Hepatocyte (in vitro differentiated cells): ENCODE measurements at regions not wholly inside any gene's neighbourhood (a gene's known extent, or its start where the extent isn't known, plus 50 kb on each side); places are given as distances from the start of the nearest gene placed in this dataset.

ENCODE experiments used
- DNase-seq: peaks from one replicate; pipeline ENCODE4 v3.0.0-alpha.2; 2016; ENCODE audit warnings: low spot score
- H2AFZ ChIP-seq: fragments of 200-600 bp; sonication (generic); 2 replicates; pipeline ENCODE4 v1.6.0; 2016; ENCODE audit warnings: antibody characterized with exemption, mild to moderate bottlenecking
- H3K27ac ChIP-seq: fragments of 200-600 bp; sonication (generic); 2 replicates; pipeline ENCODE4 v1.5.1; 2016; ENCODE audit warnings: mild to moderate bottlenecking
- H3K27me3 ChIP-seq: fragments of 200-600 bp; sonication (generic); 2 replicates; pipeline ENCODE4 v1.6.1; 2016
- H3K36me3 ChIP-seq: fragments of 200-600 bp; sonication (generic); replicated peaks from 2 replicates; pipeline ENCODE4 v1.5.1; 2016; ENCODE audit warnings: low read depth; ENCODE audit not compliant: insufficient read depth
- H3K4me1 ChIP-seq: fragments of 200-600 bp; sonication (generic); 2 replicates; pipeline ENCODE4 v1.5.1; 2016; ENCODE audit warnings: mild to moderate bottlenecking, moderate library complexity; ENCODE audit not compliant: insufficient read depth
- H3K4me2 ChIP-seq: fragments of 200-600 bp; sonication (generic); 2 replicates; pipeline ENCODE4 v1.6.0; 2016
- H3K4me3 ChIP-seq: fragments of 200-600 bp; sonication (generic); 2 replicates; pipeline ENCODE4 v1.5.1; 2016; ENCODE audit warnings: mild to moderate bottlenecking
- H3K79me2 ChIP-seq: fragments of 200-600 bp; sonication (generic); 2 replicates; pipeline ENCODE4 v1.6.0; 2017; ENCODE audit warnings: mild to moderate bottlenecking
- H3K9me2 ChIP-seq: fragments of 200-600 bp; sonication (generic); replicated peaks from 2 replicates; pipeline ENCODE4 v1.6.0; 2017; ENCODE audit warnings: mild to moderate bottlenecking; ENCODE audit not compliant: insufficient read depth
- H3K9me3 ChIP-seq: fragments of 200-600 bp; sonication (generic); 2 replicates; pipeline ENCODE4 v1.5.1; 2016; ENCODE audit warnings: low read depth, mild to moderate bottlenecking
- H4K20me1 ChIP-seq: fragments of 200-600 bp; sonication (generic); 2 replicates; pipeline ENCODE4 v1.6.0; 2016; ENCODE audit warnings: mild to moderate bottlenecking; ENCODE audit not compliant: insufficient read depth, poor library complexity, severe bottlenecking
- EZH2 ChIP-seq: fragments of 200-600 bp; sonication (generic); IDR thresholded peaks from 2 replicates; pipeline ENCODE4 v1.6.1; 2016; ENCODE audit warnings: antibody characterized with exemption, mild to moderate bottlenecking, borderline replicate concordance
- EZH2phosphoT487 ChIP-seq: fragments of 200-600 bp; sonication (generic); IDR thresholded peaks from one replicate; pipeline ENCODE4 v1.6.1; 2018; ENCODE audit warnings: antibody characterized with exemption, mild to moderate bottlenecking, low read depth, moderate library complexity; ENCODE audit not compliant: unreplicated experiment, severe bottlenecking
- WGBS: methylation state at CpG from one replicate; pipeline ENCODE4 v1.1.6; 2016; ENCODE audit warnings: low lambda C conversion rate; ENCODE audit errors: missing lambda C conversion rate; 5-methylcytosine and 5-hydroxymethylcytosine counted together
- TF ChIP-seq, protein P1 (sequence below): fragments of 200-600 bp; sonication (generic); IDR thresholded peaks from 2 replicates; pipeline ENCODE4 v1.5.1; 2016; ENCODE audit warnings: antibody characterized with exemption, mild to moderate bottlenecking; ENCODE audit not compliant: poor library complexity

DNA sequence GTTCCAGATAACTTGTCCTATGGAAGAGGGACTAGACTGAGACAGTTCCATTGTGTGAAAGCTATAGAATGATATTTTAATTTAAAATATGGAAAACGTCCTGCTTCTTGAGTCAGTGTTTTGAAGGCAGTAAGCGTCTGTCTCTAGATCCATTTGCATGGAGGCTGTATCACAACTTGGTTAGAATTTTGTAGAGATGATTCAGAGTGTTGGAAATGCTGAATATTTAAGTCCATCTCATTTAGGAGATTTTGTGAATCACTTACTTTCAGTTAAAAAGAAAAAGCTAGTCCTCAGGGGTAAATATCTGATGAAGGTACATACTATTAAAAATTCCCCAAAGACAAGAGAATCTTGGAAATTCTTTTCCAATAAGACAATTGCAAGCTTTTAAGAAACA, 72.7 kb downstream of the FANCF start:
- 77% methylated on average over 2 of the region's 2 CpGs for WGBS
- Histone ChIP-seq H2AFZ (no peak overlapping the region), H3K4me2 (no peak overlapping the region), H3K4me1 (no peaks in the 10 kb centered on the region), H4K20me1 (no peaks in the 10 kb centered on the region), H3K27me3 (no peaks in the 10 kb centered on the region), H3K79me2 (no peaks in the 10 kb centered on the region), H3K4me3 (no peak overlapping the region), H3K9me2 (no peaks in the 10 kb centered on the region), H3K36me3 (no peaks in the 10 kb centered on the region), H3K9me3 (no peaks in the 10 kb centered on the region), H3K27ac (no peak overlapping the region)
- TF ChIP-seq EZH2: no peak
- TF ChIP-seq EZH2phosphoT487: no peak
- TF ChIP-seq, protein P1, sequence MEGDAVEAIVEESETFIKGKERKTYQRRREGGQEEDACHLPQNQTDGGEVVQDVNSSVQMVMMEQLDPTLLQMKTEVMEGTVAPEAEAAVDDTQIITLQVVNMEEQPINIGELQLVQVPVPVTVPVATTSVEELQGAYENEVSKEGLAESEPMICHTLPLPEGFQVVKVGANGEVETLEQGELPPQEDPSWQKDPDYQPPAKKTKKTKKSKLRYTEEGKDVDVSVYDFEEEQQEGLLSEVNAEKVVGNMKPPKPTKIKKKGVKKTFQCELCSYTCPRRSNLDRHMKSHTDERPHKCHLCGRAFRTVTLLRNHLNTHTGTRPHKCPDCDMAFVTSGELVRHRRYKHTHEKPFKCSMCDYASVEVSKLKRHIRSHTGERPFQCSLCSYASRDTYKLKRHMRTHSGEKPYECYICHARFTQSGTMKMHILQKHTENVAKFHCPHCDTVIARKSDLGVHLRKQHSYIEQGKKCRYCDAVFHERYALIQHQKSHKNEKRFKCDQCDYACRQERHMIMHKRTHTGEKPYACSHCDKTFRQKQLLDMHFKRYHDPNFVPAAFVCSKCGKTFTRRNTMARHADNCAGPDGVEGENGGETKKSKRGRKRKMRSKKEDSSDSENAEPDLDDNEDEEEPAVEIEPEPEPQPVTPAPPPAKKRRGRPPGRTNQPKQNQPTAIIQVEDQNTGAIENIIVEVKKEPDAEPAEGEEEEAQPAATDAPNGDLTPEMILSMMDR: no peak
- no peak for DNase-seq

DNA sequence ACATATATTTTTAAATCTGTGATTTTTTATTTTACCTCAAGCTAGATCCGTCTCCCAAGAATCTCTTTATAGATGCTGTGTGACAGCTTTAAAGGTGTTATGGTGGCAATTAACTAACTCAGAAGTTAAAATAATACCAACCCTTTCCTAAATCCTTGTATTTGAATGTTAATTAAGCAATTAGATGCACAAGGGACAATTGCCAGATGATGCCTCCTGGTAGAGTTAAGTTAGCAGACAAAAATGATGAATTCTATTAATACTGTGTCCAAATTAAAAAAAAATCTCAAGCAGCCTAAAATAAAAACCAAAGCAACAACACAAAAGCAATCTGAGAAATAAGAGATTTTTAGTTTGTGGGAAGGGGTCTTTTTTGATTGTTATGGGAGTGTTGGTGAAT, 78.9 kb downstream of the FANCF start:
- 78% methylated on average over 1 of the region's 1 CpG for WGBS
- no peak overlapping the region for H3K4me2 ChIP-seq
- H4K20me1 ChIP-seq: no peaks in the 10 kb centered on the region
- H3K4me3 ChIP-seq: no peak overlapping the region
- TF ChIP-seq EZH2phosphoT487 (no peak), EZH2 (no peak)
- TF ChIP-seq, protein P1: no peak
- H2AFZ ChIP-seq: no peak overlapping the region
- no peaks in the 10 kb centered on the region for H3K4me1 ChIP-seq
- H3K79me2 ChIP-seq: no peaks in the 10 kb centered on the region
- H3K27me3 ChIP-seq: no peaks in the 10 kb centered on the region
- no peaks in the 10 kb centered on the region for H3K9me3 ChIP-seq
- H3K36me3 ChIP-seq: no peaks in the 10 kb centered on the region
- H3K9me2 ChIP-seq: no peaks in the 10 kb centered on the region
- H3K27ac ChIP-seq: no peak overlapping the region
- DNase-seq: no peak

DNA sequence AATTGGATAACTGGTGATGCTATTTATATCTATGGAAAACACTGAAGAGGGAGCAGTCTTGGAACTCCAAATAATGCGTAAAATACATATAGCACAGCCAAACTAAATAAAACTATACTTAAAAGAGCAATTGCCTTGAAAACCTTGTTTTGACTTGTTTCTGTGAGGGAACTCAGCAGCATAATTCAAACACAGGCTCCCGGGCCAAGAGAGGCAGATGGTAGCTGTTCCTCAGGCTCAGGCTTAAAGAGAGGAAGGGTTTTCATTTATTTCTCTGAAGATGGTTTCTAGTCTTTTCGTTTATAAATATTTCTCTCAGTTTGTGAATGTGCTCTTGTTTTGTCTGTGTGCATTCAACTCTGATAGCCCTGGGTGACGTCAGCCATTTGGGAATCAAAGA, 82.4 kb downstream of the FANCF start:
- H3K36me3 ChIP-seq: no peaks in the 10 kb centered on the region
- no peaks in the 10 kb centered on the region for H3K9me2 ChIP-seq
- H3K27me3 ChIP-seq: no peaks in the 10 kb centered on the region
- H3K4me3 ChIP-seq: no peak overlapping the region
- H4K20me1 ChIP-seq: no peaks in the 10 kb centered on the region
- no peak overlapping the region for H2AFZ ChIP-seq
- no peaks in the 10 kb centered on the region for H3K9me3 ChIP-seq
- H3K4me1 ChIP-seq: no peaks in the 10 kb centered on the region
- H3K4me2 ChIP-seq: no peak overlapping the region
- no peak for TF ChIP-seq EZH2
- no peak for TF ChIP-seq EZH2phosphoT487
- TF ChIP-seq, protein P1: no peak
- H3K79me2 ChIP-seq: no peaks in the 10 kb centered on the region
- WGBS: 73% methylated on average over 4 of the region's 4 CpGs
- no peak overlapping the region for H3K27ac ChIP-seq
- no peak for DNase-seq

DNA sequence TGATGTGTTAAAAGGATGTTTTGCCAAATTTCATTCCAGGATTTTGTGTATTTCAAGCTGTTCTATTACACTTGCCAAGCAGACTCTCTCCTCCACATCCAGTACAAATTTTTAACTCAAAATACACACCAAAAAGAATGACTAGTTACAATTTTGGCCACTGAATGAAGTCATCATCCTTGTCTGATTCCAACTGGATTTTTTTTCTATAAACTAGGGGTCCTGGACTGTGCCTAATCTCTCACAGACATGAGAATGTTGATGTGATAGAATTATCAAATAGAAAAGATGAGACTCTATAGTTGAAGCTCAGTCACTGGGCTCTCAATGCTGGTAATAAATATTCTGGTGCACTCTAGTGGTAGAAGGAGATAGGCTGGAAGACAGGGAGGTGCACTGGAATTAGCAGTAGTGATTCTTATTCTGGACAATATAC, 85.8 kb downstream of the FANCF start:
- peak; percentile 59 for DNase-seq
- no peaks in the 10 kb centered on the region for H4K20me1 ChIP-seq
- no peaks in the 10 kb centered on the region for H3K9me3 ChIP-seq
- no peak overlapping the region for H3K4me3 ChIP-seq
- no peaks in the 10 kb centered on the region for H3K36me3 ChIP-seq
- H2AFZ ChIP-seq: no peak overlapping the region
- H3K4me1 ChIP-seq: no peaks in the 10 kb centered on the region
- no peaks in the 10 kb centered on the region for H3K27me3 ChIP-seq
- H3K27ac ChIP-seq: no peak overlapping the region
- H3K4me2 ChIP-seq: no peak overlapping the region
- TF ChIP-seq, protein P1: peak; percentile 77
- TF ChIP-seq EZH2phosphoT487 (no peak), EZH2 (no peak)
- H3K9me2 ChIP-seq: no peaks in the 10 kb centered on the region
- H3K79me2 ChIP-seq: no peaks in the 10 kb centered on the region
